H1 (cell line): ENCODE measurements at regions not wholly inside any gene's neighbourhood (a gene's known extent, or its start where the extent isn't known, plus 50 kb on each side); places are given as distances from the start of the nearest gene placed in this dataset.

Experiments used
- POLR2A ChIP-seq, 2 experiments: IDR thresholded peaks; 1 replicate in 1 of 2; 2 replicates in 1 of 2; pipeline ENCODE4 v1.6.1; 2011; ENCODE audit warnings: low read depth in 2 of 2, low read length in 2 of 2, mild to moderate bottlenecking in 2 of 2; ENCODE audit errors: control extremely low read depth in 1 of 2
- SP1 ChIP-seq: IDR thresholded peaks from 2 replicates; pipeline ENCODE4 v1.6.1; 2011; ENCODE audit warnings: low read depth, low read length
- TEAD4 ChIP-seq: IDR thresholded peaks from 2 replicates; pipeline ENCODE4 v1.6.1; 2012; ENCODE audit warnings: low read depth, low read length, inconsistent platforms, mixed read lengths
- TF ChIP-seq, protein P1 (sequence below), 3 experiments: IDR thresholded peaks; 1 replicate in 2 of 3; 2 replicates in 1 of 3; pipeline versions ENCODE4 v1.5.1 to v1.6.1; 2011; ENCODE audit warnings: low read length in 3 of 3, mild to moderate bottlenecking in 3 of 3, inconsistent platforms in 2 of 3, low read depth in 1 of 3, moderate library complexity in 1 of 3; ENCODE audit not compliant: insufficient read depth in 1 of 3; ENCODE audit errors: control extremely low read depth in 1 of 3

DNA sequence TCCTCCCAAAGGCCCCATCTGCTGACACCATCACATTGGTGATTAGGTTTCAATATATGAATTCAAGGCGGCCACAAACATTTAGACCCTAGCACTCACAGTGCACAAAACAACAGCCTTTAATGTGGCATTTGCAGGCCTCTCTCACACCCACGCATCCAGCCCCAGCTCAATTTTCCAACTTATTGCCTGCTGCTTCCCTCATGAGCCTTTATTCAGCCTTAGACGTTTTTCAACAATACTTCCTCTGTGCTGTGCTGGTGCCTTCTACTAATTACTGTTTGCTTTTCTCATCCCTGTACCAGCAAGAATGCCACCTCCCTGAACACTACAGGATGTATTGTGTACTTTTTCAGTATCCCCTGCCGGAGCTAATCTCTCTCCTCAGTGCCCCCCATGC is 334.6 kb downstream of the GABRB3 start:
- TF ChIP-seq POLR2A (IDR thresholded peaks at IDR 0.05; ENCODE audit: control extremely low read depth in 1 of 2, low read depth in 2 of 2, low read length in 2 of 2) (no peak), SP1 (no peak), TEAD4 (no peak)
- TF ChIP-seq, protein P1, sequence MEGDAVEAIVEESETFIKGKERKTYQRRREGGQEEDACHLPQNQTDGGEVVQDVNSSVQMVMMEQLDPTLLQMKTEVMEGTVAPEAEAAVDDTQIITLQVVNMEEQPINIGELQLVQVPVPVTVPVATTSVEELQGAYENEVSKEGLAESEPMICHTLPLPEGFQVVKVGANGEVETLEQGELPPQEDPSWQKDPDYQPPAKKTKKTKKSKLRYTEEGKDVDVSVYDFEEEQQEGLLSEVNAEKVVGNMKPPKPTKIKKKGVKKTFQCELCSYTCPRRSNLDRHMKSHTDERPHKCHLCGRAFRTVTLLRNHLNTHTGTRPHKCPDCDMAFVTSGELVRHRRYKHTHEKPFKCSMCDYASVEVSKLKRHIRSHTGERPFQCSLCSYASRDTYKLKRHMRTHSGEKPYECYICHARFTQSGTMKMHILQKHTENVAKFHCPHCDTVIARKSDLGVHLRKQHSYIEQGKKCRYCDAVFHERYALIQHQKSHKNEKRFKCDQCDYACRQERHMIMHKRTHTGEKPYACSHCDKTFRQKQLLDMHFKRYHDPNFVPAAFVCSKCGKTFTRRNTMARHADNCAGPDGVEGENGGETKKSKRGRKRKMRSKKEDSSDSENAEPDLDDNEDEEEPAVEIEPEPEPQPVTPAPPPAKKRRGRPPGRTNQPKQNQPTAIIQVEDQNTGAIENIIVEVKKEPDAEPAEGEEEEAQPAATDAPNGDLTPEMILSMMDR (IDR thresholded peaks at IDR 0.05; ENCODE audit: control extremely low read depth in 1 of 3, insufficient read depth in 1 of 3, low read depth in 1 of 3, low read length in 3 of 3): no peak
